ENCODE measurements at regions not wholly inside any gene's neighbourhood (a gene's known extent, or its start where the extent isn't known, plus 50 kb on each side); places are given as distances from the start of the nearest gene placed in this dataset.

GRCh38 chr2:217398860-217399259, 539.0 kb upstream of the TNP1 start:
- H3K36me3 Mint-ChIP-seq (ENCODE audit: low read depth), result no peaks in the 10 kb centered on the region
- H3K27me3 Mint-ChIP-seq, result no peaks in the 10 kb centered on the region
- ATAC-seq (replicated peaks), result no peak
- H3K4me1 Mint-ChIP-seq, result peaks cover 10% of the 10 kb centered on the region
- peak overlapping the region; percentile 21 for H3K4me3 Mint-ChIP-seq
- H3K9me3 Mint-ChIP-seq, result peaks cover 5% of the 10 kb centered on the region
- H3K27ac Mint-ChIP-seq, result peak overlapping the region; percentile 79

DNA sequence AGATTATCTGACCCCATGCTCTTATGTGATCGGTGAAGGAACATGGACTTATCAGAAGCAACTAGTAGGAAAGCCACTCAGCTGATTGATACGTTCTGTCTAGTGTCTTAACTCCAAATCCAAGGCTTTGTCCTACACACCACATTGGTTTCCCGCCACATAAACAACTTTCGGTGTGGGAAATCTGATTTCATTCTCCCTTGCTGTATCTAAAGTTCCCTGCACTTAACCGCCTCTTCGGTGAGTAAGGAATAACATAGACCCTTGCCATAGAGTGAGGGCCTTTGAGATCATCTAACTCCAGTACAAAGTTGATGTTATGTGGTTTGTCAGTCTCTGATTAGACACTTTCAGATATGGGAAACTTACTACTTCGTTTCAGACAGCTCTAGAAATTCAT, 538.2 kb upstream of the TNP1 start:
- H3K4me3 Mint-ChIP-seq, result no peak overlapping the region
- no peak overlapping the region for H3K27ac Mint-ChIP-seq
- no peaks in the 10 kb centered on the region for H3K27me3 Mint-ChIP-seq
- H3K9me3 Mint-ChIP-seq, result peaks cover 5% of the 10 kb centered on the region
- H3K36me3 Mint-ChIP-seq (ENCODE audit: low read depth), result no peaks in the 10 kb centered on the region
- H3K4me1 Mint-ChIP-seq, result peaks cover 10% of the 10 kb centered on the region
- ATAC-seq (replicated peaks), result no peak

- H3K27ac Mint-ChIP-seq, result no peak overlapping the region
- no peak for ATAC-seq (replicated peaks)
- no peak overlapping the region for H3K4me3 Mint-ChIP-seq
- H3K36me3 Mint-ChIP-seq (ENCODE audit: low read depth), result no peaks in the 10 kb centered on the region
- H3K4me1 Mint-ChIP-seq, result peaks cover 10% of the 10 kb centered on the region
- peaks cover 9% of the 10 kb centered on the region for H3K9me3 Mint-ChIP-seq
- no peaks in the 10 kb centered on the region for H3K27me3 Mint-ChIP-seq
Observed at GRCh38 chr2:217396586-217396985, 536.7 kb upstream of the TNP1 start.

DNA sequence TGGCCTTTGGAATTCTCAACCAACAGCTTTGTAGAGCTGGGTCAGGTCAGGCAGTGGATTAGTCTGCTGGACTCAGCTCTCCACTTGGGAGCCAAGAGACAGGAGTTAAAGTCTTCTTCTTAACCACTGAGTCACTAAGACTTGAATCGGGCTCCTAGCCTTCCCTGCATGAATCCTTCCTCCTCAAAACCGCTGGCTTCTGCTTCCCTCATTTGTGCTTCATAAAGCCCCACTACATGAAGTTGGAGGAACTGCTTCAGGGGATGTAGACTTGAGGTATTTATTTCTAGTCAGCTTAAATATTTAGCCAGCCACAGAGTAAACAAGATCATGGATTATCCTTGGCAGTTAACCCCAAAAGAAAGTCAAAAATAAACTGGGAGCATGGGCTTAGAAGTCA, 536.3 kb upstream of the TNP1 start:
- H3K36me3 Mint-ChIP-seq (ENCODE audit: low read depth), result no peaks in the 10 kb centered on the region

DNA sequence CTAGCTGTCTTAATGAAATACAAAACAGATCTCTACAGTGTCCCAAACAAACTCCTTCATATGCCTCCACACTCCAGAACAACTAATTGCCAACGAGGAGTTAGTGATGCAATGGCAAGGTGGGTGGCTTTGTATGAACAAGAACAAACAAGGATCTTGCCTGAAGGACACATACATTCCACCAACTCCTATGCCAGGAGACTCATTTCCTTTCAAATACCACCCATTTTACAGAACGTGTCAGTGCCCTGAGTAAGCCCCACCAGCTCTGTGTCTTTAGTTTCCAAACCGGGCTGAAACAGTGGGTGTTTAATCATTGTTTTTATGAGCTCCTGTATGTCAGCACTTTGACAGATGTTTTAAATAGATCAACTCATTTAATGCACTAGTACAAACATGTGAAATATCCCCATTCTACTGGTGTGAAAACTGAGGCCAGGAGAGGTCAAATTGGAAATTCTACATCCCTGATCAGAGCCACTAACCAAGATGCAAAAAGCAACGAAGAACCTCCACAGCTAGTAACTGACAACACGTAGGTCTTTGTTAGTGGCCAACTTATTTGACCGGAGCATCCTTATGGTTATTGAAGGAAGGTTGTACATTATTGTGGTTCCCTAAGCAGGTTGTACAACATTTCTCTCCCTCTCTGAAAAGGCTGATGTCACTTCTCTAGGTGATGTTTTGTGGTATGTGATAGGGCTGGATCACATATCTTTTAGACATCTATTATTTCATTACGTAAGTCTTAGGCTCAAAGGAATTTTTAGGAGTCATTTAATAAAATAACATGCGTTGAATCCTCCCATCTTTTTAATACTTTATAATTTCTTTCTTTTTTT, 534.9 kb upstream of the TNP1 start:
- Mint-ChIP-seq H3K9me3 (peaks cover 11% of the 10 kb centered on the region), H3K4me1 (peaks cover 6% of the 10 kb centered on the region), H3K36me3 (ENCODE audit: low read depth) (no peaks in the 10 kb centered on the region), H3K4me3 (no peak overlapping the region), H3K27me3 (no peaks in the 10 kb centered on the region), H3K27ac (no peak overlapping the region)
- no peak for ATAC-seq (replicated peaks)

More for the DNA sequence above, 536.3 kb upstream of the TNP1 start:
- peaks cover 7% of the 10 kb centered on the region for H3K4me1 Mint-ChIP-seq
- H3K9me3 Mint-ChIP-seq, result peaks cover 11% of the 10 kb centered on the region
- H3K27me3 Mint-ChIP-seq, result no peaks in the 10 kb centered on the region
- H3K4me3 Mint-ChIP-seq, result no peak overlapping the region
- no peak for ATAC-seq (replicated peaks)
- H3K27ac Mint-ChIP-seq, result no peak overlapping the region

DNA sequence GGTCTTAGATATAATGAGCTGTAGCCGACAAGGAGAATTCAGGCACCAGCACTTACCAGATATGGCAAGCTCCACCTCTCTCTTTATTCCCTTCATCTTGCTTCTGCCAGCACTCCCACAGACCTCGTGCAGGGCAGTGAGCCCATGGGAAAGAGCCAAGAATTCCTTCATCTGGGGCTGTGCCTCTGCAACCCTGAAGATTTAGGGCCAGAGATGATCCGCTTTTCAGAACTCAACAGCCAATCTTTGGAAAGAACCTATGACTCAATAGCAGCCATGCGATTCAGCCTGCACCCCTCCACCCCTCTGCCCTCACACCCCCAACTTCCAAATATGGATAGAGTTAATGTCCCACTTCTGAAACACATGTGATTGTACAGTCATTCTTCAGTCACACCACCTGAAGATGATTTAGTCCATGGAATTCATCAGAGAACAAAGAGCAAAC, 533.7 kb upstream of the TNP1 start:
- no peaks in the 10 kb centered on the region for H3K36me3 Mint-ChIP-seq (ENCODE audit: low read depth)
- H3K9me3 Mint-ChIP-seq, result peaks cover 8% of the 10 kb centered on the region
- H3K4me3 Mint-ChIP-seq, result no peak overlapping the region
- peaks cover 3% of the 10 kb centered on the region for H3K4me1 Mint-ChIP-seq
- no peak for ATAC-seq (replicated peaks)
- H3K27ac Mint-ChIP-seq, result no peak overlapping the region
- H3K27me3 Mint-ChIP-seq, result no peaks in the 10 kb centered on the region

DNA sequence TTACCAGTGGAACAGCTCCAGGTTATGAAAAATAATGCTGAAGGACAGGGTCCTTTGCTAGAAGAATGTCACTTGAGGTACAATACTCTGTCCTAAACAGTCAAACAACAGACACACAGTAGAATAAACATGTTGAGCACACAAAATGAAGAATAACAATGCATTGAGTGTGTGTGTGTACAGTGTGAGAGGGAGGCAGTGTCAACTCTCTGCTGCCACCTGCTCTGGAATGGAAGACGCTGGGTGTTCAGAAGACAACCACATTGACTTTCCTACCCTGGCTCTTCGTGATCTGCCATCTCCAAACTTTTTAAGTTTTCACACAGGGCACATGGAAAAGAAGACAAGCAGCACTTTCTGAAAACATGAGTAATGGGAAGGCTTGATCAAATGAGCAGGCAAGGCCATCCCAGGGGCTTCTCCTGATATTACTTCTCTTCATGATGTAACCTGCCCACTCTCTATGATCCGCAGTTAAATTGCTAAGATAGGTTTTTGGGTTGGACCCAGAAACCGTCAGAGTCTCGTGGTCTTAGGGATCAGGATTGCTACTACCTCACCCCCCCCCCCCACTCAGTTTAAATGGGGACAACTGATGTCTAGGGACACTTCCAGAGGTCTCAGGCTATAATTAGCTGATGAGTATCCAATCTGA, 533.2 kb upstream of the TNP1 start:
- H3K27ac Mint-ChIP-seq, result no peak overlapping the region
- no peak overlapping the region for H3K4me3 Mint-ChIP-seq
- H3K4me1 Mint-ChIP-seq, result no peaks in the 10 kb centered on the region
- no peaks in the 10 kb centered on the region for H3K36me3 Mint-ChIP-seq (ENCODE audit: low read depth)
- ATAC-seq (replicated peaks), result no peak
- no peaks in the 10 kb centered on the region for H3K27me3 Mint-ChIP-seq
- peaks cover 6% of the 10 kb centered on the region for H3K9me3 Mint-ChIP-seq

DNA sequence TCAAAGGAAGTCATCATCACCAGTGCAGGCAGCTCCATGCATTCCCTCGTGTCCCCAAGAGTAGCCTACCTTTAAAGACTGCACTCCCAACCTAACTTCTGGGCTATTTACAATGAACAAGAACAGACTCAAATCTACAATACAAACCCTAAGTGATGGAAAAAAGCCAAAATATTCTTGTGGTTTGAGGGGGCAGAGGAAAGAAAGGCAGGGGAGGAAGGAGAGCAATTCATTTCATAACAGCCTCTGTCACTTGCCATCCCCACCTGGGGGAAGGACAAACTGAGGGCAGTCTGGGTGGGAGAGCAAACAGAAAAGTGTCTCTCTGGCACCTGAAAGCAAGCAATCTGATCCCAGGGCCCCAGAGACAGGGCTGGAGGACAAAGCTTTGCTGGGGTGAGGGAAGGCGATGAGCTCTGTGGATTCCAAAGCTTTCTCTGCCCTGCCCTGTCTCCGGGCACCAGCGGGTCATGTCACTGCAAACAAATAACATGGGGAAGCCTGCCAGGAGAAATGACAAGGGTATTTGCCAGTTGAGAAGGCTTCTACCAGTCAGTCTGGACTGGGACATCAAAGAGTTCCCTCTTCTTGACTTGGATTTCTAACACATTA, 528.0 kb upstream of the TNP1 start:
- no peaks in the 10 kb centered on the region for H3K27me3 Mint-ChIP-seq
- H3K36me3 Mint-ChIP-seq (ENCODE audit: low read depth), result no peaks in the 10 kb centered on the region
- no peak overlapping the region for H3K27ac Mint-ChIP-seq
- no peaks in the 10 kb centered on the region for H3K4me1 Mint-ChIP-seq
- no peak overlapping the region for H3K4me3 Mint-ChIP-seq
- no peak for ATAC-seq (replicated peaks)
- H3K9me3 Mint-ChIP-seq, result peaks cover 6% of the 10 kb centered on the region

DNA sequence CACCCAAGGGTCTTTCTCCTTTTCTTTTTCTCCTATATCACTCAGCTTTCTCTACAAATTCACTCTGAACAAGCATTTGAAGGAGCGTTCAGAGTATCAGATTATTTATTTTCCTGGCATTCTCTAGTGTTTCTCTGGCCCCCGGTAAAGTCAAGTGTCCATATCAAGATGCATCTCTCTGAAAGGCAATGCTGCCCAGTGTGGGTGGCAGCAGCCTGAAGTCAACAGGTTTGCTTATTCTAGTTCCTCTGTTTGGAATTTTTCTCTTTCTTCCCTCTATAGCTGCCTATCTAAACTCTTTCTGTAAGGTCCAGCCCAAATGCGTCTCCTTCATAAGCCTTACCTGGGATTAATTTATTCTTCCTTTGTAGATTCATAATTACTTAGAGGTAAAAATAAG, 526.2 kb upstream of the TNP1 start:
- no peak for ATAC-seq (replicated peaks)
- Mint-ChIP-seq H3K27ac (no peak overlapping the region), H3K9me3 (no peaks in the 10 kb centered on the region), H3K36me3 (ENCODE audit: low read depth) (no peaks in the 10 kb centered on the region), H3K4me1 (no peaks in the 10 kb centered on the region), H3K27me3 (no peaks in the 10 kb centered on the region), H3K4me3 (no peak overlapping the region)

DNA sequence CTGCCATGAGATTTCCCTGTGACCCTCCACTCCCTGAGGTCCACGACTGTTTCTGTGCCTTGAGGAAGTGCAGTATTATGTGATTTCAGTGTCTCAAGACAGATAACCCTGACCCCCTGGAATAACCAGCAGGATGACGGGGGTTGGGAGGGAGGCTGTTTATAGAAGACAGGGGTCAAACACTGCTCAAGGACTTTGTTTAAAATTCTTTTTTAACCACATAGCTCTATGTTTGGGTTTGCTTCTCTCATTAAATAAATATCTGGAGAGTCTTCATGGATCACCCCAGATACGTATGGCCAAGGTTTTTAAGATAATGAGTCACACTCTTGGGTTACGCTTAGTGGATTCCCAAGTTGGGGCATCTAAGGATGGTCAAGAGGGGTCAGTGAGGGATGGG, 523.8 kb upstream of the TNP1 start:
- Mint-ChIP-seq H3K27ac (no peak overlapping the region), H3K4me3 (no peak overlapping the region), H3K27me3 (no peaks in the 10 kb centered on the region), H3K9me3 (no peaks in the 10 kb centered on the region), H3K4me1 (no peaks in the 10 kb centered on the region), H3K36me3 (ENCODE audit: low read depth) (no peaks in the 10 kb centered on the region)
- no peak for ATAC-seq (replicated peaks)

DNA sequence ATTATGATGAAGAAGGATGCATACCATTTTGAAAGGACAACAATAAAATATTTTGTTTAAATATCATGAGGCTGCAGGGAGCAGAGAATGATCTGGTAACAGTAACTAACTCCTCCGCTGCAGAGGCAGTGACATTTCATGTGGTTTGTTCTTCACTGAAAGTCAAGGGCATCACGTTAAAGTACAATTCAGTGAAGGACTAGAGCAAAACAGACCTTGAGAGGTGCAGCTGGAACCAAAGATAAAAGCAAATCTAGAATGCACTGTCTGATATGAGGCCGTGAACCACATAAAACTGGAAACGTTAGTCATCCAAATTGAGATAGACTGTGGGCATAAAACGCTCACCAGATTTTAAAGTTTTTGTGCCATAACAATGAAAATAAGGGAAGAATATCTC, 522.9 kb upstream of the TNP1 start:
- no peaks in the 10 kb centered on the region for H3K4me1 Mint-ChIP-seq
- H3K27ac Mint-ChIP-seq, result no peak overlapping the region
- H3K27me3 Mint-ChIP-seq, result no peaks in the 10 kb centered on the region
- no peaks in the 10 kb centered on the region for H3K9me3 Mint-ChIP-seq
- no peaks in the 10 kb centered on the region for H3K36me3 Mint-ChIP-seq (ENCODE audit: low read depth)
- ATAC-seq (replicated peaks), result no peak
- H3K4me3 Mint-ChIP-seq, result no peak overlapping the region

- Mint-ChIP-seq H3K36me3 (ENCODE audit: low read depth) (no peaks in the 10 kb centered on the region), H3K4me1 (no peaks in the 10 kb centered on the region), H3K27ac (no peak overlapping the region), H3K4me3 (no peak overlapping the region), H3K9me3 (peaks cover 9% of the 10 kb centered on the region), H3K27me3 (no peaks in the 10 kb centered on the region)
- ATAC-seq (replicated peaks), result no peak
Observed at GRCh38 chr2:217379807-217380206, 519.9 kb upstream of the TNP1 start.

- ATAC-seq (replicated peaks), result no peak
- peaks cover 4% of the 10 kb centered on the region for H3K4me1 Mint-ChIP-seq
- H3K36me3 Mint-ChIP-seq (ENCODE audit: low read depth), result no peaks in the 10 kb centered on the region
- H3K9me3 Mint-ChIP-seq, result peaks cover 13% of the 10 kb centered on the region
- H3K4me3 Mint-ChIP-seq, result no peak overlapping the region
- no peak overlapping the region for H3K27ac Mint-ChIP-seq
- H3K27me3 Mint-ChIP-seq, result no peaks in the 10 kb centered on the region
Observed at GRCh38 chr2:217372794-217373193, 512.9 kb upstream of the TNP1 start.

GRCh38 chr2:217371781-217372213, 511.9 kb upstream of the TNP1 start:
- Mint-ChIP-seq H3K4me1 (peaks cover 4% of the 10 kb centered on the region), H3K36me3 (ENCODE audit: low read depth) (no peaks in the 10 kb centered on the region), H3K9me3 (peaks cover 13% of the 10 kb centered on the region), H3K27ac (no peak overlapping the region), H3K27me3 (no peaks in the 10 kb centered on the region), H3K4me3 (no peak overlapping the region)
- no peak for ATAC-seq (replicated peaks)

GRCh38 chr2:217370391-217370790, 510.5 kb upstream of the TNP1 start:
- H3K27ac Mint-ChIP-seq, result no peak overlapping the region
- peaks cover 4% of the 10 kb centered on the region for H3K4me1 Mint-ChIP-seq
- peaks cover 4% of the 10 kb centered on the region for H3K9me3 Mint-ChIP-seq
- no peaks in the 10 kb centered on the region for H3K36me3 Mint-ChIP-seq (ENCODE audit: low read depth)
- no peaks in the 10 kb centered on the region for H3K27me3 Mint-ChIP-seq
- H3K4me3 Mint-ChIP-seq, result no peak overlapping the region
- peak; percentile 93 for ATAC-seq (replicated peaks)

Data from activated T-helper 17 cell treated with anti-CD3 and anti-CD28 coated beads, Interleukin-2, amount 50 U/mL, for 72 hours (primary cell).